HCT116 (cell line): ENCODE measurements at regions not wholly inside any gene's neighbourhood (a gene's known extent, or its start where the extent isn't known, plus 50 kb on each side); places are given as distances from the start of the nearest gene placed in this dataset.

Source experiments
- ATAC-seq: fragments of 200-7000 bp; cut with Tn5 transposase; 2 replicates; pipeline ENCODE4 v1.9.1; 2020; ENCODE audit warnings: mild to moderate bottlenecking, moderate library complexity
- BruUV-seq: library from RNA; stranded (reverse); fragments of 400-500 nt; replicated peaks from 2 replicates; lab custom pipeline; 2021; lab: Mats Ljungman, UMichigan
- CTCF ChIA-PET: fragments of 300-600 bp; sonication (Branson Sonifier 250); formaldehyde crosslinking; loops from one replicate; lab custom pipeline; 2021; ENCODE audit warnings: antibody characterized with exemption; lab: Charles Lee
- POLR2A ChIA-PET: fragments of 300-600, 350-600 bp; sonication (Branson Sonifier 250); formaldehyde crosslinking; loops from one replicate; lab custom pipeline; 2021; ENCODE audit warnings: antibody characterized with exemption; lab: Charles Lee
- RAD21 ChIA-PET, 2 experiments: fragments of 300-600 bp; sonication (Branson Sonifier 250); formaldehyde crosslinking; loops; one replicate each; lab custom pipeline; 2023; ENCODE audit warnings: low total read pairs in 2 of 2; ENCODE audit not compliant: uncharacterized antibody in 2 of 2, unreplicated experiment in 2 of 2, low non-redundant PET in 1 of 2; lab: Charles Lee
- DNase-seq: peaks from one replicate; pipeline ENCODE4 v3.0.0-alpha.2; 2010; ENCODE audit warnings: low read depth, low spot score
- H2AFZ ChIP-seq: fragments of 200-600 bp; shearing (Covaris generic), sonication (generic); 2 replicates; pipeline ENCODE4 v1.6.1; 2017; ENCODE audit warnings: low read depth, mixed run types, mixed read lengths, antibody characterized with exemption, low read length; ENCODE audit not compliant: poor library complexity, severe bottlenecking
- H3K27ac ChIP-seq: 2 replicates; pipeline ENCODE4 v1.5.1; 2012; ENCODE audit warnings: low read depth, low read length
- H3K27me3 ChIP-seq: fragments of 200-600 bp; sonication (generic); 2 replicates; pipeline ENCODE4 v1.6.1; 2016; ENCODE audit warnings: mixed run types, low read length, mixed read lengths; ENCODE audit not compliant: insufficient read depth
- H3K36me3 ChIP-seq, 2 experiments: fragments of 200-500 bp in 1 of 2; fragments of 200-600 bp in 1 of 2; sonication (Bioruptor generic) in 1 of 2; sonication (generic) in 1 of 2; 2 replicates each; pipeline versions ENCODE4 v1.5.1 to v1.6.1; 2014 to 2016; ENCODE audit warnings: low read length in 2 of 2, inconsistent platforms in 1 of 2, mixed read lengths in 1 of 2, mixed run types in 1 of 2; ENCODE audit not compliant: insufficient read depth in 2 of 2, control insufficient read depth in 1 of 2
- H3K4me1 ChIP-seq, 2 experiments: fragments of 200-600 bp in 1 of 2; sonication (generic) in 1 of 2; 2 replicates each; pipeline versions ENCODE4 v1.5.1 to v1.6.1; 2012 to 2017; ENCODE audit warnings: low read length in 2 of 2, inconsistent platforms in 1 of 2, mild to moderate bottlenecking in 1 of 2, mixed read lengths in 1 of 2, mixed run types in 1 of 2, moderate library complexity in 1 of 2; ENCODE audit not compliant: insufficient read depth in 2 of 2, control insufficient read depth in 1 of 2
- H3K4me2 ChIP-seq: fragments of 200-600 bp; sonication (generic); 2 replicates; pipeline ENCODE4 v1.6.1; 2017; ENCODE audit warnings: mixed run types, low read length, mixed read lengths
- H3K4me3 ChIP-seq, 2 experiments: fragments of 200-600 bp in 1 of 2; sonication (generic) in 1 of 2; replicated peaks in 1 of 2; 2 replicates each; pipeline ENCODE4 v1.5.1; 2011 to 2016; ENCODE audit warnings: low read length in 2 of 2, control low read depth in 1 of 2, low read depth in 1 of 2, mild to moderate bottlenecking in 1 of 2, mixed read lengths in 1 of 2, mixed run types in 1 of 2
- H3K79me2 ChIP-seq: fragments of 200-600 bp; sonication (generic); 2 replicates; pipeline ENCODE4 v1.6.1; 2017; ENCODE audit warnings: mild to moderate bottlenecking, mixed run types, low read length, moderate library complexity, mixed read lengths; ENCODE audit not compliant: insufficient read depth
- H3K9ac ChIP-seq: fragments of 200-600 bp; sonication (generic); 2 replicates; pipeline ENCODE4 v1.6.1; 2016; ENCODE audit warnings: low read length, mixed read lengths
- H3K9me2 ChIP-seq: fragments of 200-600 bp; sonication (generic), shearing (Covaris generic); 2 replicates; pipeline ENCODE4 v1.6.1; 2017; ENCODE audit warnings: mixed run types, mild to moderate bottlenecking, moderate library complexity; ENCODE audit not compliant: insufficient read depth
- H3K9me3 ChIP-seq, 2 experiments: fragments of 200-500 bp in 1 of 2; fragments of 200-600 bp in 1 of 2; sonication (Bioruptor generic) in 1 of 2; sonication (generic) in 1 of 2; 2 replicates each; pipeline ENCODE4 v1.6.1; 2014 to 2017; ENCODE audit warnings: low read length in 2 of 2, mixed read lengths in 2 of 2, inconsistent platforms in 1 of 2, low read depth in 1 of 2, mild to moderate bottlenecking in 1 of 2, mixed run types in 1 of 2, moderate library complexity in 1 of 2; ENCODE audit not compliant: control insufficient read depth in 1 of 2, insufficient read depth in 1 of 2
- H4K20me1 ChIP-seq: fragments of 200-600 bp; sonication (generic), shearing (Covaris generic); 2 replicates; pipeline ENCODE4 v1.6.1; 2017; ENCODE audit warnings: mixed run types, mild to moderate bottlenecking, moderate library complexity; ENCODE audit not compliant: insufficient read depth
- ATF3 ChIP-seq: IDR thresholded peaks from 2 replicates; pipeline ENCODE4 v1.6.1; 2012
- CTCF ChIP-seq, 3 experiments: fragments of 200-600 bp in 1 of 3; sonication (generic) in 1 of 3; IDR thresholded peaks in 2 of 3; conservative IDR thresholded peaks in 1 of 3; 2 replicates each; pipeline ENCODE4 v1.5.1; 2012 to 2017; ENCODE audit warnings: low read depth in 2 of 3, low read length in 2 of 3, antibody characterized with exemption in 1 of 3, borderline replicate concordance in 1 of 3, control low read depth in 1 of 3, mild to moderate bottlenecking in 1 of 3, mixed read lengths in 1 of 3, mixed run types in 1 of 3, moderate library complexity in 1 of 3; ENCODE audit not compliant: insufficient read depth in 1 of 3
- EGR1 ChIP-seq: IDR thresholded peaks from 2 replicates; pipeline ENCODE4 v1.6.1; 2012; ENCODE audit warnings: low read depth
- ELF1 ChIP-seq: IDR thresholded peaks from 2 replicates; pipeline ENCODE4 v1.6.1; 2012; ENCODE audit warnings: low read depth, borderline replicate concordance
- FOSL1 ChIP-seq: IDR thresholded peaks from 2 replicates; pipeline ENCODE4 v1.6.1; 2012; ENCODE audit warnings: low read depth
- MAX ChIP-seq: IDR thresholded peaks from 2 replicates; pipeline ENCODE4 v1.6.1; 2012
- POLR2A ChIP-seq: IDR thresholded peaks from 2 replicates; pipeline ENCODE4 v1.7.0; 2011; ENCODE audit warnings: borderline replicate concordance; ENCODE audit not compliant: insufficient read depth, insufficient read length; ENCODE audit errors: extremely low read depth
- RAD21 ChIP-seq: IDR thresholded peaks from 2 replicates; pipeline ENCODE4 v1.6.1; 2012; ENCODE audit warnings: low read depth, mild to moderate bottlenecking
- SIN3A ChIP-seq: IDR thresholded peaks from 2 replicates; pipeline ENCODE4 v1.6.1; 2012; ENCODE audit warnings: low read depth
- SP1 ChIP-seq: IDR thresholded peaks from 2 replicates; pipeline ENCODE4 v1.6.1; 2012; ENCODE audit warnings: low read depth
- TCF7L2 ChIP-seq: IDR thresholded peaks from 2 replicates; pipeline ENCODE4 v1.7.0; 2011; ENCODE audit warnings: borderline replicate concordance, inconsistent platforms; ENCODE audit not compliant: insufficient read depth, insufficient read length; ENCODE audit errors: extremely low read depth
- YY1 ChIP-seq: IDR thresholded peaks from 2 replicates; pipeline ENCODE4 v1.6.1; 2011; ENCODE audit warnings: low read length, low read depth, moderate library complexity, mild to moderate bottlenecking; ENCODE audit not compliant: insufficient replicate concordance; ENCODE audit errors: extremely low read depth
- ZBTB33 ChIP-seq: IDR thresholded peaks from 2 replicates; pipeline ENCODE4 v1.6.1; 2011; ENCODE audit warnings: mild to moderate bottlenecking, low read length, moderate library complexity; ENCODE audit not compliant: insufficient replicate concordance; ENCODE audit errors: extremely low read depth
- ZFX ChIP-seq: fragments of 450-650 bp; IDR thresholded peaks from 2 replicates; pipeline ENCODE4 v1.6.1; 2017
- ZNF274 ChIP-seq: fragments of 200-500 bp; sonication (Bioruptor generic); IDR thresholded peaks from 2 replicates; pipeline ENCODE4 v1.6.1; 2014; ENCODE audit warnings: mild to moderate bottlenecking, low read depth, low read length, inconsistent platforms
- intact Hi-C: fragments of 100-400 bp; cut with micrococcal nuclease; formaldehyde crosslinking; loops from 2 replicates; pipeline ENCODE4 v1.10.0; 2022

- no peaks in the 10 kb centered on the region for H3K9me2 ChIP-seq
- H3K9ac ChIP-seq: no peak overlapping the region
- no peak for TF ChIP-seq ELF1
- TF ChIP-seq SIN3A: no peak
- H3K79me2 ChIP-seq: no peaks in the 10 kb centered on the region
- no peaks in the 10 kb centered on the region for H4K20me1 ChIP-seq
- DNase-seq: no peak
- H3K4me3 ChIP-seq: no peak overlapping the region
- ChIA-PET RAD21 (no interaction called here), POLR2A (no interaction called here), CTCF (no interaction called here)
- no peaks in the 10 kb centered on the region for H3K36me3 ChIP-seq
- H3K27me3 ChIP-seq: no peaks in the 10 kb centered on the region
- peaks cover 0 to 22% of the 10 kb centered on the region in 2 experiments; a peak in 2 of 4 replicates for H3K9me3 ChIP-seq
- H2AFZ ChIP-seq: no peak overlapping the region
- intact Hi-C loops: no loop called here
- no peak overlapping the region for H3K27ac ChIP-seq
- no peaks in the 10 kb centered on the region for H3K4me1 ChIP-seq
- no peak overlapping the region for H3K4me2 ChIP-seq
- ATAC-seq: no peak
- BruUV-seq: no TSS peak
These were observed 964.7 kb upstream of the PTPRD start for GRCh38 chr9:11577522-11577921.

- intact Hi-C loops: no loop called here
- Histone ChIP-seq H3K4me1 (no peaks in the 10 kb centered on the region), H3K9me2 (no peaks in the 10 kb centered on the region), H3K4me3 (no peak overlapping the region), H3K4me2 (no peak overlapping the region), H3K9me3 (peaks cover 4 to 16% of the 10 kb centered on the region in 2 experiments; a peak in 2 of 4 replicates), H3K27me3 (no peaks in the 10 kb centered on the region), H3K27ac (no peak overlapping the region), H3K36me3 (no peaks in the 10 kb centered on the region), H4K20me1 (no peaks in the 10 kb centered on the region), H3K9ac (no peak overlapping the region), H3K79me2 (no peaks in the 10 kb centered on the region), H2AFZ (no peak overlapping the region)
- ATAC-seq (no peak), DNase-seq (no peak)
- ChIA-PET POLR2A (no interaction called here), RAD21 (no interaction called here), CTCF (no interaction called here)
- BruUV-seq: no TSS peak
- TF ChIP-seq ZBTB33: no peak
- no peak for TF ChIP-seq ZNF274
- no peak for TF ChIP-seq TCF7L2
- no peak for TF ChIP-seq YY1
- TF ChIP-seq EGR1: no peak
- no peak for TF ChIP-seq ZFX
- TF ChIP-seq ATF3: no peak
- no peak for TF ChIP-seq FOSL1
- TF ChIP-seq ELF1: no peak
- TF ChIP-seq POLR2A: no peak
- TF ChIP-seq CTCF (IDR thresholded peaks at IDR 0.05 in 2 of 3, conservative IDR thresholded peaks at IDR 0.05 in 1 of 3; ENCODE audit: borderline replicate concordance in 1 of 3, insufficient read depth in 1 of 3, low read depth in 2 of 3, low read length in 2 of 3): no peak
- TF ChIP-seq SIN3A: no peak
- no peak for TF ChIP-seq SP1
- no peak for TF ChIP-seq RAD21
- no peak for TF ChIP-seq MAX
These were observed 983.0 kb upstream of the PTPRD start for GRCh38 chr9:11595756-11596155.
